Glomerular visceral epithelial cell (primary cell): ENCODE measurements at regions not wholly inside any gene's neighbourhood (a gene's known extent, or its start where the extent isn't known, plus 50 kb on each side); places are given as distances from the start of the nearest gene placed in this dataset.
"Not testable (repeated sequence)": the region's sequence is repeated elsewhere in the genome, so short reads cannot be mapped to it uniquely, and the experiment has no call there.

Experiments used
- DNase-seq: peaks from one replicate; pipeline ENCODE4 v3.0.0-alpha.2; 2016; ENCODE audit errors: extremely low spot score

GRCh38 chr1:232313876-232314275 lies 316.1 kb downstream of the SIPA1L2 start:
- DNase-seq = not testable (repeated sequence)

DNA sequence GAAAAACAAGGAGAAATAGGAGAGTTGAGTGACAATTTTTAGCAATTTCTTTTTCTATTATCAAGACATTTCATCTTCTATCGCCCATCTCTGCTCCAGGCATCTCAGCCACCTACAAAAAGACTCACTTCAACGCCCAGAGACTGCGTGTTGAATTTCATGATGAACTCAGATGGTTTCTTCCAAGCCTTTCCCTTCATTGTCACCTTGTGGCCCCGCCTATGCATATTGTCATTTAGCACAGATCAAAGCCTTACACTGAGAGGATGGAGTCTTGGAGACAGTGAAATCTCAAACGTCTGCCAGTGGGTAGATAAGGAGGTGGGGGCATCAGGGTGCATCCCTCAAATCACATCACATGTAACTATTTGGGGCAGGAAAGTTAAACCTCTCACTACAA lies 319.4 kb downstream of the SIPA1L2 start:
- no peak for DNase-seq

GRCh38 chr1:232308616-232309015 lies 321.3 kb downstream of the SIPA1L2 start:
- DNase-seq = no peak

DNA sequence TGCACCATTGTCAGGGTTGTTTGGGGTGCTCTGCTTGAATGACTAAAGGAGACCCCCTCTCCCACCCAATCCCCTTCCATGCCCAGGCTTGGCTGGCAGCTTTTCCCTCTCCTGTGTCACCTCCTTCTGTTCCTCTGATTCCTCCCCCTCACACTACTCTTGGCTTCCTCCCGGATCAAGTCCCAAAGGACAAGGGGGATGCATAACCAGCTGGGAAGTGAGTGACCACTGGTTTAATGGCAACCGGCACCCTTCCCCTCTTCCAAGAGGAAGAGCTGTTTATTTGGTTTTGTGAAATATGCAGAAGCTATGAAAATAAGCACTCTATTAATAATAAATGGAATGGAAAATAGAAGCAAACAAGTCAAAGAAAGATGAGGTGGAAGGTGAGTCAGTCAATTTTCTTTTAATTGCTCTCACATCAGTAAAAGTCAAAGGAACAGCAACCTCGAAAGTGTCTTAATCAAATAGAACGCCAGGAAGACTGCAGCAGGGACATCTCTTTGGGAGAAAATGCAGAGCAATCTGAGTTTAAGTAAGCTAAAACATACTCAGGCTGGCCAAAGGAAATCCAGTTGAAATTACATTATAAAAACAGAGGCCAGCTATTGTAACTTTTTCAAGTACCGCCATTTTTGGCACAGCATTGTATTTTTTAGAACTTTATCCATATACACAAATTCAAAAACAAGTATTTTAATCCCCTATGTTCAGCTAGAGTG lies 322.5 kb downstream of the SIPA1L2 start:
- no peak for DNase-seq

GRCh38 chr1:232306269-232306961 lies 323.5 kb downstream of the SIPA1L2 start:
- no peak for DNase-seq

DNA sequence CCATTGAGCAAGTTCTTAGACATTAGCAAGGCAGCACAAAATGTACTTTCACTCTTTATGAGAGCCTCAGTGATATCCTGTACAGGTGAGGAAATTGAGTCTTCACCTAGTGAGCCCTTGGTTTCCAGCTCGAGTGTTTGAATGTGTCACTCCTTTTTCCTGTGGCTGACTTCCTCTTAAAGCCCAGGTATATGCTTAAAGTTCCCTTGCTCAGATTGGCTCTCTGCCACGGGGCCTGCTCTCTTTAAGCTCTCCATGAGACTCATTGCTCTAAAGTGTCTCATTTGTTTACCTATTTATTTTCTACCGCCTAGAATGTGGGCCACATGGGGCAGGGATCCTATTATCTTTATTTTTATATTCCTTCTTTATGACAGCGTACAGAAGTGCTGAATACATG lies 324.9 kb downstream of the SIPA1L2 start:
- DNase-seq = no peak

DNA sequence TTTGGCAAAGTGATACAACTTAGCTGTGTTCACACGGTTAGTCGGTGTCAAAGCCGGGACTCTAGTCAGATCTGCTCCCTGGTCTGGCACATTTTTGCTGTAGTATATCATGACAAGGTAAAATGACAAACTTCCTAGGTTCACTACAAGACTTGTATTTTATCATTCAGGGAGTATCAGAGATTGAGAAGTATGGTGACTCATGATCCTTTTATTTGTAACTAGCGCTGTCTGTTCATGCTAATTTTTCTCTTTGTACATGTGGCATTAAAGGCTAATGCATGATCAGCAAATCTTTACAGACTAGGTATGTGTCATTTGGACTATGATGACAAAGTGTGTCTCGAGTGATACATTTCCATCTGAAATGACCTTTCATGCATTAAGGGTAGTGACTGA lies 326.7 kb downstream of the SIPA1L2 start:
- no peak for DNase-seq

DNA sequence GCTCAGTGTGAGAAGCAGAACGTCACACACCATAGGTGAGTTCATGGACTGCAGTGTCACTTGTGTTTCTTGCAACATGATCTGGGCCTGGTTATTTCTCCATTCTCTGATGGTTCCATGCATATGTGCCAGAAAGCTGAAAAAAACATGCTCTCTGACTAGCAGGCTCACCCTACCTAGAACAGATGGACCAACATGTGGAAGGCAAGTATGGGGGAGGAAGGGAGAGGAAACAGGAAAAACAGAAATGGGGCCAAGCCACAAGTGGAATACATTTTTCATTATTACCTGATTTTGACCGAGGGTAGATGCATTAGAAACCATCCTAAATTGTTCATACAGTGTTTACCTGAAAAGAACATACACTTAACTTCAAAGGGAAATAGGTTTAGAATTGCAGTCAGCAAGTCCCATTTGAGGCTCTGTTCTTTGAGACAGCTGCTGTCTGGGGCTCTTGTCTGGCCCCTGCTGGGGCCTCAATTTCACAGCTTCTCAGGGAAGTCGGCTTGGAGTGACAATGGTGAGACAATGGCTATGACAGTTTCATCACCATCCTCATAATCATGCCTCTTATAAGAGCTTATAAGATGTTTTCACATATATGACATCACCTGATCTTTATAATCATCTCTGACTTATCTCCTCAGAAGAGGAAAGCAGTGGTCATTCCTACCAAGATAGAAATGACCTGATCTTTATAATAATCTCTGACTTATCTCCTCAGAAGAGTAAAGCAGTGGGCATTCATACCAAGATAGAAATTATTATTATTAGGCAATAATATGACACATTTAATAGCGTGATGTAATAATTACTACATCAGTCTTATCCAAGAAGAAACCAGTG lies 327.3 kb downstream of the SIPA1L2 start:
- DNase-seq = no peak

- DNase-seq = no peak
These were observed 328.7 kb downstream of the SIPA1L2 start for GRCh38 chr1:232301246-232301645.

DNA sequence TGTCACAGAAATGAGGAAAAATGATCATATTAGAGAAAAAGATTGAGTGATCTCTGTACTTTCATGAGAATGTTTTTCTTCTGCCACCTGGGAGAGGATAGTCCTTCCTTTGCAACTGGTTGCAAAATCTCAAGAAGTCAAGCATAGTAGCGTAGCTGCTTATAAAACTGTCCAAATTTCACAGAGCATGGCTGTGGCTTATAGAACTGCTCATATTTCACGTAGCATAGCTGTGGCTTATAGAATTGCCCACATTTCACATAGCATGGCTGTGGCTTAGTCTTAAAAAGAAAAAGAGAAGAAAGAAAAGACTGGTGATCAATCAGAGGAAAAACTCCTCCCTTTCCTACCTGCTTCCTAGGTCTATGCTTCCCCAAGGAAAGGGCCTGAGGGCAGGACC lies 329.5 kb downstream of the SIPA1L2 start:
- no peak for DNase-seq

- no peak for DNase-seq
These were observed 333.5 kb downstream of the SIPA1L2 start for GRCh38 chr1:232296461-232296860.

GRCh38 chr1:232293361-232293760 lies 336.6 kb downstream of the SIPA1L2 start:
- DNase-seq = no peak

GRCh38 chr1:232292818-232293217 lies 337.1 kb downstream of the SIPA1L2 start:
- no peak for DNase-seq

- DNase-seq = no peak
These were observed 337.7 kb downstream of the SIPA1L2 start for GRCh38 chr1:232292239-232292638.

DNA sequence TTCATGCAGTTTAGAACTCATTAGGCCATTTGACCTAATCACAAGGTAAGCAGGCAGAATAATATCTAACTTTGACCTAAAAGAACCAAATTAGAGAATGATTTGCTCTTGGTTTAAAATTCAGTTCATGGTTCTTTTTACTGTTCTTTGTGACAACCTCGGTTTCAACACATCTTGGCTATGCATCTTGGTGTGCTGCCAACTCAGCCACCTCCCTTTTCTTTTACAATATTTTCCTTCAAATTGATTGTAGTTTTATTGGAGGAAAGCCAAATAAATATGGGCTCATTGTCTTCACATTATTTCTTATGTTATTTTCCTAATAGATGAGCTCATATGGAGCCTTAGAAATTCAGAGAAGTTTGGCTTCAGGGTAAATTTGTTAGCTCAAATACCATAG lies 338.3 kb downstream of the SIPA1L2 start:
- DNase-seq = no peak

DNA sequence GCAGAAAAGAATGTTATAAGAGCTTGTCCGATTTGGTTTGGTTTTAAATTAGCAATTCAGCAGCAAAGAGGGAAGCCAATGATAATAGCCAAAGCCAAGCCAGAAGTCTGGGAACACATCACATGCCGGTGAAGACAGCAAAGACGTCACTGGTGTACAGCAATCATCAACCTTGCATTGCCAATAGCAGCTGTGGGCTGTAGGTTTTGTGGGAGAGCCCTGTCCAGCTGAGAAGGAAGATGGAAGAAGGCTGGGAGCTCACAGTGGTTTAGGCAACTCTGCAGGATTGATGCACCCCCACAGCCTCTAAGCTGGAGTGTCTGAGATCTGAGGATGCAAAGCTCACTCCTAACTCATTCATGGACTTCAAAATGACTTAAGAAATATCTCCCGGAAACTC lies 338.7 kb downstream of the SIPA1L2 start:
- no peak for DNase-seq

DNA sequence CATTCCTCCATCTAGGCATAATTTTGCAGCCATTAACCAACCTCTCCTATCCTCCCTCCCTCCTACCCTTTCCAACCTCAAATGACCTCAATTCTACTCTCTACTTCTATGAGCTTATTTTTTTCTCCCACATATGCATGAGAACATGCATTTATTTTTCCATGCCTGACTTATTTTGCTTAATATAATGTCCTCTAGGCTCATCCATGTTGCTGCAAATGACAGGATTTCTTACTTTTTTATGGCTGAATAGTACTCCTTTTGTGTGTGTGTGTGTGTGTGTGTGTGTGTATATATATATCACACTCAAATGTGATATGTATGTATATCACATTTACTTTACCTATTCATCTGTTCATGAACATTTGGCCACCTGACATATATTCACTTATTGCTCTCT lies 339.4 kb downstream of the SIPA1L2 start:
- no peak for DNase-seq

DNA sequence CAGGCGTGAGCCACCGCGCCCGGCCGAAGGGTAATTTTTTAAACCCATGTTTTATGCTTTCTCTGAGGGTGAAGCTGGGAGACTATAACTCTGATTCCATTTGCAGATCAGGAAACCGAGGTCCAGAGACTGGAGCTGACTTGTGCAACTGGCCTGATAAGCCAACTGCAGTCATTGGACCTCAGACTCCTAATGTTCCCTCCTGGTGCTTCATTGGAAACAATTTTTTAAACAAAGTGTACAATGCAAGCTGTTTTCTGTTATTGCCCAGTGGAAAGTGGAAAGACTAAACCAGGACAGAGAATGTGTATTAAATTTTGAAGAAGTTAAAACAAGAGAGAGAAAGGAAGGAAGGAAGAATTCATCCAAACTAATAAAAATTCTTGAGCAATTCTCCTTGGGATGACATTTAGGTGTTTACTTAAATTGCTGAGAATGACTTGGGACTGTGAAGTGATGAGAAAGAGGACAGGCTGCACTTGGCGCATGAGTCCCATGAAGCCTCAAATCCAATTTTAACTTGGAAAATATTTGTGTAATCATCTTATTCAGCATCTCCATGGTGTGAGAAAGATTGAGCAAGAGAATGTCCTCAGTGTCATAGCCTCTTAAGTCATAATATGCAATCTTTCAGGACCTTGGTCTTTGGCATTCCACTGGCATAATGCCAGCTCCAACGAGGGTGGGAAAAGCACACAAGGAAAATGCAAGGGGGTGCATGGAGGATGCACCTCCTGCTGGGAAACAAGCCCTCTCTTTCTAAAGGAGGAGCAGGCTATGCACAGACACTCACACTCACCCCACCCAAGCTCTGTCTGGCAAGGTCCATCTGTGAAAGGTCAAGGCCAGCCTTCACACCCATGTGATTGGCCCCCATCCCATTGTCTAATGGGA lies 342.0 kb downstream of the SIPA1L2 start:
- DNase-seq = no peak

GRCh38 chr1:232285138-232285537 lies 344.8 kb downstream of the SIPA1L2 start:
- DNase-seq = no peak

- no peak for DNase-seq
These were observed 346.1 kb downstream of the SIPA1L2 start for GRCh38 chr1:232283864-232284263.

DNA sequence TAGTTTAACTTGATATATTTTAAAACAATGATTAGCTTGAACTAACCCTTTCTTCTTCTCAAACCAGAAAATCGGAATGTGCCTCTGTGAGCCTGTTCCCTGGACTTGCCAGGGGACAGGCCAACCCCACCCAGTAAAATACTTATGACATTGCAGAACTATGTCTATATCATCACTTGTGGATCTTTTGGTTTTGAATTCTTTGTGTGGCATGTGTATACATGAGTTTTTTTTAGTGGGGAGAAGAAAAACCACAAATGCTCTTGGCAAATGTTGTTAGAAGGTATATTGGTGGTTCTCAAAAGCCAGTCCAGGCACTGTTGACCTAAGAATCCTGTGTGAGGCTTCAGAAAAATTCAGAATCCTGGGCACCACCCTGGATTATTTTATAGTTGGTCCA lies 347.4 kb downstream of the SIPA1L2 start:
- DNase-seq = no peak

GRCh38 chr1:232280910-232281309 lies 349.0 kb downstream of the SIPA1L2 start:
- DNase-seq = no peak
